GM19395 (cell line): ENCODE measurements at regions not wholly inside any gene's neighbourhood (a gene's known extent, or its start where the extent isn't known, plus 50 kb on each side); places are given as distances from the start of the nearest gene placed in this dataset.

Experiments
- ATAC-seq: cut with Tn5 transposase; IDR thresholded peaks from one replicate; pipeline ENCODE4 v1.9.1; 2021; ENCODE audit warnings: mild to moderate bottlenecking, moderate library complexity; ENCODE audit not compliant: unreplicated experiment

DNA sequence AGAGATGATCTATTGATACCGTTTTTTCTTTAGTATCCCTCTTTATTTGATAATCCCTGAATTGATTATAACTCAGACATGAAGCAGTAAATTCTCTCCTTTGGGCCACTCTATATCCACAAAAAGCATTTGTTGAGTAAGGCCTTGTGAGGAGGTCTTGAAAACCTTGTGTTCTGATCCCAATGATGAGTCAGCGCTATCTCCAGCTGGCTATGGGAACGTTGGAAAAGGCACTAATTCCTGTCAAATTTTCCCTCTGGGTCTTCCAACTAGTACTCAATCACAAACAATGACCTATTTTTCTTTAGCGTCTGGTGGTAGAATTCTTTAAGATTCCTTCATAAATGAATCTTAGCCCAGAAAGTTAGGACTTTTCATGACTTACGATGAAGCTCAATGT, 168.4 kb upstream of the LRIG3 start:
- ATAC-seq, result no peak

DNA sequence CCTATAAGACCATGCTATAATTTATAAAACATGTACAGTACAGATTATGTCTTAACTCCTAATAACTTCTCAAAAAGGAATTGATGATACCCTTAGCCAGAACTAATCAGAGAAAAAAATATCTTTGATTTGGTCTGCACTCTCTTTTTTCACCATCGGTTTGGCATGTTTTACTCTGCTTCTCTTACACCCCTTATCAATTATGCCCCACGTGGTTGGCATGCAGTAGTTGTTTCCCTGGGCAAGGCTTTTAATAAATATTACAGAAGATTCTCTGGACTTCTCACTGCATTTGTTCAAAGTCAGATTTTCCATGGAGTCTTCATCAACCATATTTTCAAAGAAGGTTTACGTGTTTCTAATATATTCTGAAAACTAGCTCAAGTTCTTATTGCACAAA, 167.4 kb upstream of the LRIG3 start:
- ATAC-seq, result no peak

DNA sequence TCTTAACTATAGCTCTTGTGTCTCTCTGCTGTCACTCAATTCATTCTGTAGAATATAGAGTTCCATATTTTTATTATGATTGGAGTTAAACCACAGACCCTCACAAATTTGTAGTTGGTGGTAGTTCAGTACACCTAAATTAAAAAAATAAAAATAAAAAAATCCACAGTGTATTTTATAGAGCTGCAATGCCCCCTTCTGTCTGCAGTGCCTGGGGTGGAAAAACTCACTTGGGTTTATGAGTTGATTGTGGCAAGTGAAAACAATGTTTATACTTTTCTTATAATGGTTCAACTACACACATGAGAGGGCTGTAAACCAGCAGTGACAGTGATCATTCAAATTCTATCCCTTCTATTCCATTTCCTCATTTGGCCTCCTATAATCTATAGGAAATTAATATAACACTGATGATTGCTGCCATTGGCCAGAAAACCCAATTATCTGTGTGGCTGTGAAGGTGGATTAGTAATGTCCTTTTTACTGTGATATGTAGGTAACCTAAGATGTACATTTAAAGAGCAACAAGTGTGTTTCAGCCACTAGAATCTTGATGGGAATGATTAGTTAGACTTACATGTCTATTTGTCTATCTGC, 166.9 kb upstream of the LRIG3 start:
- ATAC-seq, result no peak

DNA sequence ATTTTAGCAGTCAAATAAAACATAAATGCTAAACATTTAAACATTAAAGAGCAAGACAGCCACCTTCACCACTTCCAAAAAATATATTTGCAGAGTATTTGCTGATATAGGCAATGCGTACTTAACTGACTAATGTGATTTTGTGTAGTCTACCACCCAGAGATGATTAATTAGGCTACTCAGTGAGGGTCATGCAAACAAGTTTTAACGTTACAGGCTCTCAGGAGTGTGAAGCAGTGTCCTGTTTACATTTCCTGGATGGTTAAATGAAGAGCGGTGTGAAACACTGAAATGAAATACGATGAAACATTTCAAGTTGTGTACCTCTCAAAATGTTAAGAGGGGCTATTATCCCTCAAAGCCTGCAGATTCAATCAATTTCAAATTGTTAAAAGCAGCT, 165.8 kb upstream of the LRIG3 start:
- no peak for ATAC-seq

GRCh38 chr12:59085690-59086089, 165.4 kb upstream of the LRIG3 start:
- no peak for ATAC-seq

GRCh38 chr12:59084511-59085375, 164.4 kb upstream of the LRIG3 start:
- ATAC-seq, result no peak

- ATAC-seq, result no peak
Measured at GRCh38 chr12:59082952-59083351, 162.6 kb upstream of the LRIG3 start.

DNA sequence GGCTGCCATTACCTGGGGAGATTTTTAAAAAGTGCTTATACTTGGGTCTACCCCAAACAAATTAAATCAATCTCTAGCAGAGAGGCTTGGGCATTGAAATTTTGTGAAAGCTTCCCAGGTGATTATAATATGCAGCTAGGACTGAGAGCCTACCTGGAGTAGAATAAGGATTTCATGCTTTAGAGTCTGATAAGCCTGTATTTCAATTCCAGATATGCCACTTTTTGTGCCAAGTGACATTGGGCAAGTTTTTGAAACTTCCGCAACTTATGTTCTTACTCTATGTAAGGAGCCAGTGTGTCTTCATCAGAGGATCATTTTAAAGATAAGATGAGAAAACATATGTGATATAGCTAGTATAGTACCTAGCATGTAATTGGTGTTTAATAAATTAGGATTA, 159.8 kb upstream of the LRIG3 start:
- ATAC-seq, result no peak

GRCh38 chr12:59079472-59079871, 159.2 kb upstream of the LRIG3 start:
- ATAC-seq, result no peak

DNA sequence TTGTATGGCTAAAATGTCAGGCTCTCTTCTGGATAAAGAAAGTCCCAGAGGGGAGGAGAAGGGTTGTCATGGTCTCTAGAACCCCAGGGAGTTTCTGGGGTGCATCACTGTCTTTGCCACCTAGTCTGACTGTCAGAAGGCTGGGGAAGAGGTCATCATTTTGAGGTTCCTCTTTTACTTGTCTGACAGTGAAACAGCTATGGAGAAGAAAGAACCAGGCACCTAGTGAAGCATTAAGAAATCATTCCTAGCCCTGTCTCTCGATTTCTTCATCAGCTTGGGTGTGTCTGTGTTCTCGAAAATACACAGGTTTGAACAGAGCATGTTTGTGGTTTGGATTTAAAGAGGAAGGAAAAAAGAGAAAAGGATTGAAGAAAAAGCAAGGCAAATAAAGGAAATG, 158.7 kb upstream of the LRIG3 start:
- no peak for ATAC-seq

- no peak for ATAC-seq
Measured at GRCh38 chr12:59077575-59078426, 157.5 kb upstream of the LRIG3 start.

DNA sequence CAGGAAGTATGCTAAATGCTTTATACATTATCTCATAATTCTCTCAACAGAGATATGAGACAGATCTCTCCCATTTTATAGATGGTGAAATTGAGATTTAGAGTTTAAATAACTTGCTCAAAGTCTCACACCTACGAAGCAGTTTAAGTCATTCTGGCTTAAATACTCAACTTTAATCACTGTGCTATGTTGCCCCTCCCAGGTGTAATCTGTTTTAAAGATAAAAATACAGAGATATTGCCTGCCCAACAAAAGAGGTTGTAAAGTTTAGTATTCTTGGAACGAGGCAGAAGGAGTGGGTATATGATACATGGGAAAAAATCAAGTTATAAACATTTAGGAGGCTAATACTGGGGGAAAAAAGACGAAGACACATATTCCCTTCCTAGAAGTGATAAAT, 156.8 kb upstream of the LRIG3 start:
- ATAC-seq, result no peak

- ATAC-seq, result no peak
Measured at GRCh38 chr12:59076622-59077021, 156.3 kb upstream of the LRIG3 start.

GRCh38 chr12:59075968-59076490, 155.7 kb upstream of the LRIG3 start:
- ATAC-seq, result no peak

GRCh38 chr12:59075141-59075540, 154.8 kb upstream of the LRIG3 start:
- ATAC-seq, result no peak

GRCh38 chr12:59070322-59070933, 150.1 kb upstream of the LRIG3 start:
- no peak for ATAC-seq

- no peak for ATAC-seq
Measured at GRCh38 chr12:59069516-59069915, 149.2 kb upstream of the LRIG3 start.

GRCh38 chr12:59068436-59068835, 148.1 kb upstream of the LRIG3 start:
- no peak for ATAC-seq

- ATAC-seq, result peak; percentile 62
Measured at GRCh38 chr12:59067083-59067482, 146.8 kb upstream of the LRIG3 start.

DNA sequence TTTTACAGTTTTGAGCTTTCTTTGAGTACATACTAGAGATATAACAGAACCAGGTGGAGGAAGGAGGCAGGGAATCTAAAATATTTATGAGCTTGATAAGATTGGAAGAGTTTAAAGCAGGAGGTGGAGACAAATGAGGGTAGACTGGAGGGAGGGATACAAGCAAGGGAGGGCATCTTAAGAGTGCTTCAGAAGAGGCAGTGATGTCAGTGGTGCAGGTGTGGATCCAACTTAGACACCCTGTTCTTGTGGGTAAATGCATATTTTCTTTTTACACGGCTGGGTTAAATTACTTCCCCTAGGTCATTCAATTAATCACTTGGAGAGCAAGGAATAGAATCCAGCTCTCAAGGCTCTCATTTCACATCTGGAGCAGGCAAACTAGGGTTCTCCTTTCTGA, 146.1 kb upstream of the LRIG3 start:
- ATAC-seq, result no peak
